Superior temporal gyrus (tissue), 1 donor: ENCODE measurements at regions not wholly inside any gene's neighbourhood (a gene's known extent, or its start where the extent isn't known, plus 50 kb on each side); places are given as distances from the start of the nearest gene placed in this dataset.

Experiments
- DNase-seq: peaks from one replicate; pipeline ENCODE4 v3.0.0-alpha.2; 2016; ENCODE audit errors: extremely low spot score

DNA sequence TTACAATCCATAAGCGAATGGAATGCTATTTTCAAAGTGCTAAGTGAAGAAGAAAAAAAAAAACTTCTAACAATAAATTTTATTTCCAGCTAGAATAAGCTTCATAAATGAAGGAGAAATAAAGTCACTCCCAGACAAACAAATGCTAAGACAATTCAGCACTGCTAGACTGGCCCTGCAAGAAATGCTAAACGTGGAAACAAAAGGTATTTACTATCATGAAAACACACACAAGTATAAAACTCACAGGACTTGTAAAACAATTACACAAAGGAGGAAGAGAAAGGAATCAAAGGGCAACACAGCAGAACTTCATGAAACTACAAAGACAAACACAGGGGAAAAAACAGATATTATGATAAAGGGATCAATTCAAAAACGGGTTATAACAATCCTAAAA is 85.8 kb upstream of the NELL2 start:
- no peak for DNase-seq

DNA sequence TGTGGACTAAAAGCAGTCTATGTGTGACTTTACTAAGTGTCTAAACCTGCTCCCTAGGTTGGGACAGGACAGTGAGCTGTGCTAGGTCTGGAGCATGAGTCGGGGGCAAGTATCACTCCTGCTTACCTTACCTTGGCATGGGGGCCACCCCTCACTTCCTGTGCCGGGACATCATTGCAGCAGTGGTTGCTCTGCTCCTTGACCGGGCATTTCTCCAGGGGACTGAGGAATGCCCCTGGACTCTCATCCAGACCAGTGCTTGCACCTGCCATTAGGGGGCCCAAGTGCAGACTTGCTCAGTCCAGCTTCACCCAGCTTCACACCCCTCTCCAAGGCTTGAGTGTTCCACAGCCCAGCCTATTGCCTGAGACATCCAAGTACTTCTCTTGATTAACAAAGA is 84.7 kb upstream of the NELL2 start:
- DNase-seq: no peak

DNA sequence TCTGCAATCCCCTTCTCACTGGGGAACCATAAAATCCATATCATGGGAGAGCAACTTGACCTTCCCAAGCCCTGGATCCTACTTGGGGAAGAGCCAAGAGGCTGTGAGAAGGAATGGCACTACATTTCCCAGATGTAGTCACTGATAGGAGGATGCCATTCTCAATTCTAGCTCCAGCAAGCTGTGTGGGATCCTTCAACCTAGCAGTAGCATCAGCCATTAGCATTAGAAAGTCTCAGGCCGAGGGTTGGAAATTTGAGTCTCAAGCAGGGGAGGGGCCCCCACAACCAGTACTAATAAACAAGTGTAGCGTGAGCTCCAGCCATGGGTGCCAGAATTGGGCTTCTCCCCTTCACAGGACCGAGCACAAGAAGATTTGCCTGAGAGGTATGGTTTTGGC is 84.3 kb upstream of the NELL2 start:
- DNase-seq: no peak

DNA sequence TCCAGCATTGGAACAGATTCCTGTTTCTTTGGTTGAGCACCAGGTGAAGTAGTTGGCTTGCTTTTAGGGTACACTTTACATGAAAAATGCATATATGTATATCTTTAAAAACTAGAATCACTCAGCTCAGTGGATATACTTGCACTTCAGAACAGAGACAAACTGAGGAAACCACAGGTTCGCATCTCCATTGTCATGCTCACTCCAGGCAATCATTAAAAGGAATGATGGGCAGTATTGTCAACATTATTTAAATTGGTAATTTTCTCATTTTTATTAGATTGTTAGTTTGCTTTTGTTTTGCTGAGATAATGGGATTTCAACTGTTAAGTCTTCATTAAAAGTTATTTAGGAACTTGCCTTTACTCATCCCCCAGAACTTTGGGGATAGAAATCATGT is 71.0 kb upstream of the NELL2 start:
- DNase-seq: no peak

DNA sequence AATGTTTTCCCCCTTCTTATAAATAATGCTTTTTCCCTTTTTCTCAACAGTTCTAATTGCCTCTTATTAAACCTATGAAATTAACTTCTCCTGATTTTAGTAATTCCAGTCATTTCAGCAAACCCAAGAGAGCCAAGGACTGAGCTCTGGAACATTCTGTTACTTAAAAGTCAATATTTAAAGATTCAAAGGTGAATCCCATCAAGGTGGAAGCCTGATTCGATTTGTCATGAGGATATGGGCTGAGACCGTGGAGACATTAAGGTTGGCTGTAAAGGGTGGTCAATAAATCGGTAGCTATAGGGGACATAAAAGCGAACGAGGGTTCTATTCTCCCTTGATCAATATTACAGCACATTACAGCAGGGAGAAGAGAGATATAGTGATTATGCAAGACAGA is 66.6 kb upstream of the NELL2 start:
- no peak for DNase-seq

DNA sequence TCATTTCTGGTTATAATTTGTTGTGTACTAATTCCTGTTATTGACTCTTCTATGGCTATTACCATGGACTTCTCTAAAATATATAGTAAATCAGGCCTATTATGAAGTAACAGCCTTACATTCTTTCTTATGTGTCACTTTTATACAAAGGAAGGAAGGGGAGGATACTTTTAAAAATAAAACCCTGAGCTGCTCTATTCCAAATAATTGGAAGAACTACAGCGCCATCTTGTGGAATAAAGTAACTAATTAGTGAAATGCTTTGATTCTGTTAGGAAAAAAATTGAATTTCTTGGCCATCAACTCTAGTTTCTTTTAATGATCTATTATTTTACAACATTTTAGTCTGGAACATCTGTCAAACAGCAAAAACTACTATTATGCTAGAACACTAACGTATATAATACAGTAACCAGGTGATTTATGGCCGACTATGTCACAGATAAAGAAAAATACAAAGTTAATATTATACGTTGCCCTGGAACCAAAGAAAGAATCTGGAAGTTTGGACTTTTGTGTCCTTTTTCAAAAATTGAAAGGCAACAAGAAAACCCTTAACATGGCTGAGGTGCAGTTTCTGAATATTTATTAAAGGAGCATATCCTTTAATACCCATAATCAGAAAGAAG is 55.0 kb upstream of the NELL2 start:
- peak; percentile 95 for DNase-seq

DNA sequence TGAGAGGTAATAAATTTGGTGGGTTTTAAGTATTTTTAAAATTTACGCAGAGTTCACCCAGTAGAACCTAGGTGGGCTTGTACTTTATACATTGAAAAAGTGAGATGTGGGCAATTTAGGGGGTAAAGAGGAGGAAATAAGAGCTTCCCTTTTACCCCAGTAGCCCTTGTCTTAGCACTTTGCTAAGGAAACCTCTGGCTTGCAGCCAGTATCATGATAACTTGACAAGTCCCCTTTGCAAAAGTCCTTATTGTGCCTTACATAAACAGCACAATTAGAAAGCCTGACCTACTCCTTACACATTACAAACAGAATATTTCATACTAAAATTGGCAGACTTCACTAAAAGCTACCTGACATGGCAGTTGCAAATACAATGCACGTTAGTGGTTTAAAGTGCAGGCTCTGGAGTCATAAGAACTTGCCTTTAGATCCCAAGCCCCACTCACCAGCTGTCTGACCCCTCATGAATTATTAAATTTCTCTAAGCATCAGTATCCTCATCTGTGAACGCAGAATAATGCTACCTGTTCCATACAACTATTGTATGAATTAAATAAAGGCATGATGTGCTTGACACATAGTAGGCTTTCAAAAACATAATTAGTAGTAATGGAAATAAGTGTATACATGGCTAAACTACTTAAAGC is 53.2 kb upstream of the NELL2 start:
- no peak for DNase-seq
